ENCODE measurements at regions not wholly inside any gene's neighbourhood (a gene's known extent, or its start where the extent isn't known, plus 50 kb on each side); places are given as distances from the start of the nearest gene placed in this dataset. TPM values are rescaled to one million over a fixed set of nuclear protein-coding genes. Genes with fewer than 3 reads are reported as not detected.

DNA sequence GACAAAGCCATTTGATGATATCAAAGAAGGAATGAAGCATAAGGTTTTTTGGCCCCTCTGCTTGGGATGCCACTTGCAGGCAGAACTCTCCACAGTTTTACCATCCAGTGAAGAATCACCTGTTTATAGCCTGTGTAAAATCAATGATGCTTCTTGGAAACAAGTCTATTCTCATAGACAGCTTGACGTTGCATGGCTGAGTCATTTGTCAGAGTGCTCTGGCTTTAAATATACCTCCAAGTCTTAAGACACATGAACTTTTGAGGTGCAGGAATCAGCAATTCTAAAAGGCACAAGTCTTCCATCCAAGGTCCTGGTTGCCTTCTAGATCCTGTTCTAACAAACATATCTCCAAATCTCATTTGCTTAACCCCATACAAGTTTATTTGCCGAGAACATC is 53.6 kb upstream of the KIRREL3 start:
- no peak for DNase-seq

DNA sequence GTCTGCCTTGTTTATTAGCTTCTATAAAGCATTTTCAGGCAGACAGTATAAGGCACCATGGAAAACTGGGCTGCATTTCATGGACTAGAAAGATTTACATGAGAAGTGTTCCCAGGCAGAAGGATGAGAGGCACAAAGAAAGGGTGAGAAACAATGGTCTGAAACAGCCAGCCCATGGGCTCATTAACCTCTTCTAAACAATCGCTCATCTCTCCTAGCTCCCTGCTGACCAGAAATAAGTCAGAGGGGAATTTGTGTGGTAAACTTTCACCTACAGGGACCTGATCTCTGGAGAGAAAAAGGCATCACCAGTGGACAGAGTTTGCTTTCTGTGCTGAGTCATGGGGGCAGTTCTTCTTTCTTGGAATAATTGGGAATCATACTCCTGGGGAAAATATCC is 51.8 kb upstream of the KIRREL3 start:
- no peak for DNase-seq

Small RNA genes lying in the stretch of these regions (small RNA-seq; reads per million reads assigned to genes)
- gene RN7SKP279: not detected

Measured in occipital lobe (tissue), 2 donors.